ENCODE measurements at regions not wholly inside any gene's neighbourhood (a gene's known extent, or its start where the extent isn't known, plus 50 kb on each side); places are given as distances from the start of the nearest gene placed in this dataset.
"Not testable (repeated sequence)": the region's sequence is repeated elsewhere in the genome, so short reads cannot be mapped to it uniquely, and the experiment has no call there.

DNA sequence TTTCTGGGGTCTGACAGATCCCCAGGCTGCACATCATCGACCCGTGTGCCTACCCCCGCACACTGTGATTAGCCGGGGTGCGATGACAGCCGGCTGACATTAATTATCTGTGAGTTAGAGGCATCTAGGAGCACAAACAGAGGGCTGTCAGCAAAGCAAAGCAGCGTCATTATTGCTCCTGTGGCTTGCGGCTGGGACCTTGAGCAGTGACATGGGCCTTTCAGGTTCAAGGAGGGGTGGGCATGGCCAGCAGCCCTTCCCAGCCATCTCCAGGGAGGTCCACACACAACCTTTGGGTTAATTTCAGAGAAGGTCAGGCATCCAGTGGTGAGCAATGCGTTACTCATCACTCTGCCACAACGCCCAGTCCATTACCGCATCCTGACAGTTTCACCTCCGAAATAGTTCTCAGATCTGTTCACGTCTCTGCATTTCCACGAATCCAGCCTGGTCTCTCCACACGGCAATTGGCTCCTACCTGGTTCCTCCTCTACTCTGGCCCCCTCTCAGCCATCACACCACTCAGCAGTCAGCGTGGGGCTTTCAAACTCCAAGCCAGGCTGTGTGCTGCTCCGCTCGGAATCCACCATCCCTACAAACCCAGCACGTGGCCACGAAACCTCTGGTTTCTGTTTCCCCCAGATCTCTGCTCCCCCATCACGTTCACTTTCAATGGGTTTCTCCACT lies 249.7 kb upstream of the C16orf82 start:
- no peak overlapping the region for H3K27ac ChIP-seq (ENCODE audit: low read depth in 1 of 2, low read length in 2 of 2)
- no peak overlapping the region for H3K4me3 ChIP-seq (ENCODE audit: low read length in 2 of 2)
- no peaks in the 10 kb centered on the region for H3K9me3 ChIP-seq (ENCODE audit: control insufficient read depth, low read length)
- H3K4me1 ChIP-seq (ENCODE audit: control insufficient read depth in 1 of 2, insufficient read depth in 2 of 2, low read length in 2 of 2) = no peaks in the 10 kb centered on the region
- WGBS, 2 donors = 55 to 62% methylated on average over 21 of the region's 21 CpGs
- H3K27me3 ChIP-seq (ENCODE audit: control insufficient read depth in 1 of 2, insufficient read depth in 2 of 2, low read length in 1 of 2) = no peaks in the 10 kb centered on the region
- no peak for ATAC-seq (ENCODE audit: low FRiP score)
- no peaks in the 10 kb centered on the region for H3K36me3 ChIP-seq (ENCODE audit: control insufficient read depth in 1 of 2, insufficient read depth in 2 of 2, low read length in 1 of 2)
- DNase-seq = no peak
- intact Hi-C loops (cut with DNase I) = no loop called here

DNA sequence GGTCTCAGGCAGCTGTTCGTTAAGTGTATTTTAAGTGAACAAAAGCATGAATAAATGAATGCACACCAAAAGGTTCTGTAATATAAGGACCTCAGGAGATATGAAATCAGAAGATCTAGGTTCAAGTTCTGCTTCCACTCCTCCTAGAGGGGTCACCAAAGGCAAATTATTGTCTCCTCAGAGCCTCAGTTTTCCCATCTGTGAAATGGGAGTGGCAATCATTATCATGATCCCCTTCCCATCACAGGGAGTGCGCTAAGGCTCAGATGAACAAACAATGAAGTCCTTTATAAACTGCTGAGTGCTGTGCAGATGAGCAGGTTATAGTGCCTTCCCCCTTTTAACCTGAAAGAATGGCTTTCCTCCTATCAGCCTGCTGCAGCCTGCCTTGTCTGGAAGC lies 248.3 kb upstream of the C16orf82 start:
- Histone ChIP-seq H3K27ac (ENCODE audit: low read depth in 1 of 2, low read length in 2 of 2) (no peak overlapping the region), H3K4me1 (ENCODE audit: control insufficient read depth in 1 of 2, insufficient read depth in 2 of 2, low read length in 2 of 2) (no peaks in the 10 kb centered on the region), H3K9me3 (ENCODE audit: control insufficient read depth, low read length) (no peaks in the 10 kb centered on the region), H3K4me3 (ENCODE audit: low read length in 2 of 2) (no peak overlapping the region), H3K36me3 (ENCODE audit: control insufficient read depth in 1 of 2, insufficient read depth in 2 of 2, low read length in 1 of 2) (no peaks in the 10 kb centered on the region), H3K27me3 (ENCODE audit: control insufficient read depth in 1 of 2, insufficient read depth in 2 of 2, low read length in 1 of 2) (no peaks in the 10 kb centered on the region)
- DNase-seq (no peak), ATAC-seq (ENCODE audit: low FRiP score) (no peak)
- intact Hi-C loops (cut with DNase I) = no loop called here
- WGBS, 2 donors = 78 to 90% methylated on average over 2 of the region's 2 CpGs

DNA sequence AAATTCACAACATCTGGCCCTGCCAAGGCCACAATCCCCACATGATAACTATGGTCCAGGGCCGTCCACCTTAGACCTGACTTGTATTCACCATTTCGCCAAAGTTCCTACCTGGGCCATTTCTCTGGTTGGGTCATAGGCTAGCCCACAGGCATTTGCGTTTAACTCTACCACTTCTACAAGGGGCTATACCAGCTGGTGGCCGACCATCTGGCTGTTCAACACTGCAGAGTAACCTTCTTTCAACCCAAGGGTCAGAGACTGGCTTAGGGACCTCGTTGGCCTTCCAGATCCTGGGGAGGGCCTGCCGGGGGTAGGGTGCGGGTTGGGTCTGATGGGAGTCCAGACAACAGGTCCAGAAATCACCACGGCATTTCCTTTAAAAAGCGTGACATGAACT lies 242.3 kb upstream of the C16orf82 start:
- no peaks in the 10 kb centered on the region for H3K9me3 ChIP-seq (ENCODE audit: control insufficient read depth, low read length)
- intact Hi-C loops (cut with DNase I) = no loop called here
- no peak for DNase-seq
- WGBS, 2 donors = 77 to 80% methylated on average over 9 of the region's 9 CpGs
- ATAC-seq (ENCODE audit: low FRiP score) = no peak
- H3K27ac ChIP-seq (ENCODE audit: low read depth in 1 of 2, low read length in 2 of 2) = no peak overlapping the region
- H3K27me3 ChIP-seq (ENCODE audit: control insufficient read depth in 1 of 2, insufficient read depth in 2 of 2, low read length in 1 of 2) = no peaks in the 10 kb centered on the region
- H3K4me3 ChIP-seq (ENCODE audit: low read length in 2 of 2) = no peak overlapping the region
- no peaks in the 10 kb centered on the region for H3K4me1 ChIP-seq (ENCODE audit: control insufficient read depth in 1 of 2, insufficient read depth in 2 of 2, low read length in 2 of 2)
- H3K36me3 ChIP-seq (ENCODE audit: control insufficient read depth in 1 of 2, insufficient read depth in 2 of 2, low read length in 1 of 2) = no peaks in the 10 kb centered on the region

DNA sequence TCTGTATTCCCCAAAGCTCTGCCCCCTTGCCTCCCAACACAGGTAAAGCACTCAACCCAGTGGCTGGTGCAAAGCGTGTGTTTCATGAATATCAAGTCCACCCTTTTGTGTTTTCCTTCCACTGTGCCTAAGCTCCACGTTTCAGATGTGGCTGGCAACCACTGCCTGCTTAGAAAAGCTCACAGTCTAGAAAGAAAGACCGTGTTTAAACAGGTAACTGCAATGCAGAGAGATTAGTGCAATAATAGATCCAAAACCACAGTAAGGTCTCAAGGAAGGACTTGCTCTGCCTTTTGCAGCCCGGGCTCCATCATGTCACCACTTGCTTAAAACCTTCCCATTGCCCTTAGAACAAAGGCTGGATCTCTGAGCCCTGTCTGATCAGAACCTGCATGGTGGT lies 240.2 kb upstream of the C16orf82 start:
- H3K36me3 ChIP-seq (ENCODE audit: control insufficient read depth in 1 of 2, insufficient read depth in 2 of 2, low read length in 1 of 2) = no peaks in the 10 kb centered on the region
- H3K27ac ChIP-seq (ENCODE audit: low read depth in 1 of 2, low read length in 2 of 2) = no peak overlapping the region
- H3K4me3 ChIP-seq (ENCODE audit: low read length in 2 of 2) = no peak overlapping the region
- DNase-seq (no peak), ATAC-seq (ENCODE audit: low FRiP score) (no peak)
- H3K4me1 ChIP-seq (ENCODE audit: control insufficient read depth in 1 of 2, insufficient read depth in 2 of 2, low read length in 2 of 2) = no peaks in the 10 kb centered on the region
- H3K27me3 ChIP-seq (ENCODE audit: control insufficient read depth in 1 of 2, insufficient read depth in 2 of 2, low read length in 1 of 2) = no peaks in the 10 kb centered on the region
- peaks cover 3% of the 10 kb centered on the region for H3K9me3 ChIP-seq (ENCODE audit: control insufficient read depth, low read length)
- intact Hi-C loops (cut with DNase I) = no loop called here
- WGBS, 2 donors = 61 to 63% methylated on average over 4 of the region's 4 CpGs

DNA sequence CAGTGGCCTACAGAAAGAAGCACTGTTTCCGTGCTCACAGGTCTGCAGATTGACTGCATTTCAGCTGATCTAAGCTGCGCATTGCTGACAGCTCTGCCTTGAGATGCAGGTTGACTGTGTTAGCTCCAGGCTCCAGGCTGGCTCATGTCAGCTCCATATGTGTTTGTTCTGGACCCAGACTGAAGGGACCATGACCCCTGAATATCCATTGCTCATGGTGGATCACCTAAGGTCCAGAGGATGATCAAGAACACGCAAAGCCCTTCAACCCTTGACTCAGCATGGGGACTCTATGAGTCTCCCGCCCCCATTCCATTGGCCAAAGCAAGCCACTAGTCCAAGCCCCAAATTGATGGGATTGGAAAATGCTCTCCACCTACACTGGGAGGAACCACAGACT lies 239.3 kb upstream of the C16orf82 start:
- intact Hi-C loops (cut with DNase I) = no loop called here
- Histone ChIP-seq H3K27me3 (ENCODE audit: control insufficient read depth in 1 of 2, insufficient read depth in 2 of 2, low read length in 1 of 2) (no peaks in the 10 kb centered on the region), H3K27ac (ENCODE audit: low read depth in 1 of 2, low read length in 2 of 2) (no peak overlapping the region), H3K4me3 (ENCODE audit: low read length in 2 of 2) (no peak overlapping the region), H3K4me1 (ENCODE audit: control insufficient read depth in 1 of 2, insufficient read depth in 2 of 2, low read length in 2 of 2) (no peaks in the 10 kb centered on the region), H3K9me3 (ENCODE audit: control insufficient read depth, low read length) (peaks cover 3% of the 10 kb centered on the region), H3K36me3 (ENCODE audit: control insufficient read depth in 1 of 2, insufficient read depth in 2 of 2, low read length in 1 of 2) (no peaks in the 10 kb centered on the region)
- 82 to 84% methylated on average over 4 of the region's 4 CpGs for WGBS, 2 donors
- no peak for ATAC-seq (ENCODE audit: low FRiP score)
- DNase-seq = no peak

DNA sequence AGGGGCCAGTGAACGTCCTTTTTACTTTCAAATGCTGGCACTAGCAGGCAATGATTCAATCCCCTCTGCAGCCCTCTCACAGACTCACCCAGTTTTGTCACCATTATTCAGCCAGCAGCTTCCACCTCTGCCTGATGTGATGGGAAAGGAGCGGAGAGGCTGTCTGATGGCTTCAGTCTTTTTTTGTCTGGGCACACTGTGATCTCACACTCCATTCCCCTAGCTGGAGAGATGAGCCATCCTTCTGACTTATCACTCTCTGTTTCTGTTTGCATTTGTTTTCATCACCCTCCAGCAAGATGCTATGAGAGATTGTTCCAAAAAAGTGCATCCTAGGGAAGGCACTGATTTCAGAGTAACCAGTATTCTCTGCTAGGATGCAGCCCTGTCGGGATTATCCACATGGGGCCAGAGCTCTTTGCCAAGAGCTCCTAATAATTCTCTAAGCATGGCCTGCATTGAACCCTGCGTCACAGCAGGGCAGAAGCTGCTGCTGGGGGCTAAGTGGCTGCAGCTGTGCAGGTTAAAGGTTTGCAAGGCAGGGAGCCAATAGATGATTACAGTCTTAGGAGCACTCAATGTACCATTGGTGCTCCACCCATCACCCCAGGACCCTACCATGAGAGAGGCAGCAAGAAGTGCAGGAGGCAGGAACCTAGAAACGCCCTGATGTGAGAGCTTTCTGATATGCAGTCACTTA lies 236.1 kb upstream of the C16orf82 start:
- H3K36me3 ChIP-seq (ENCODE audit: control insufficient read depth in 1 of 2, insufficient read depth in 2 of 2, low read length in 1 of 2) = no peaks in the 10 kb centered on the region

DNA sequence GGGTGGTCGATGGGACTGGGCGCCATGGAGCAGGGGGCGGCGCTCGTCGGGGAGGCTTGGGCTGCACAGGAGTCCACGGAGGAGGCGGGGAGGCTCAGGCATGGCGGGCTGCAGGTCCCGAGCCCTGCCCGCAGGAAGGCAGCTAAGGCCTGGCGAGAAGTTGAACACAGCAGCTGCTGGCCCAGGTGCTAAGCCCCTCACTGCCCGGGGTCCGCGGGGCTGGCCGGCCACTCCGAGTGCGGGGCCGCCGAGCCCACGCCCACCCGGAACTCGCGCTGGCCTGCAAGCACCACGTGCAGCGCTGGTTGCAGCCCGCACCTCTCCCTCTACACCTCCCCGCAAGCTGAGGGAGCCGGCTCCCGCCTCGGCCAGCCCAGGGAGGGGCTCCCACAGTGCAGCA lies 230.6 kb upstream of the C16orf82 start:
- 96 to 98% methylated on average over 21 to 31 of the region's 31 CpGs for WGBS, 2 donors
- H3K9me3 ChIP-seq (ENCODE audit: control insufficient read depth, low read length); H3K4me3 ChIP-seq (ENCODE audit: low read length in 2 of 2); H3K27ac ChIP-seq (ENCODE audit: low read depth in 1 of 2, low read length in 2 of 2); H3K4me1 ChIP-seq (ENCODE audit: control insufficient read depth in 1 of 2, insufficient read depth in 2 of 2, low read length in 2 of 2); intact Hi-C loops (cut with DNase I); ATAC-seq (ENCODE audit: low FRiP score); DNase-seq; H3K36me3 ChIP-seq (ENCODE audit: control insufficient read depth in 1 of 2, insufficient read depth in 2 of 2, low read length in 1 of 2); H3K27me3 ChIP-seq (ENCODE audit: control insufficient read depth in 1 of 2, insufficient read depth in 2 of 2, low read length in 1 of 2): not testable (repeated sequence)

More for the DNA sequence above, 236.1 kb upstream of the C16orf82 start:
- DNase-seq (no peak), ATAC-seq (ENCODE audit: low FRiP score) (no peak)
- intact Hi-C loops (cut with DNase I) = no loop called here
- no peaks in the 10 kb centered on the region for H3K4me1 ChIP-seq (ENCODE audit: control insufficient read depth in 1 of 2, insufficient read depth in 2 of 2, low read length in 2 of 2)
- peaks cover 3% of the 10 kb centered on the region for H3K9me3 ChIP-seq (ENCODE audit: control insufficient read depth, low read length)
- 52 to 57% methylated on average over 5 of the region's 5 CpGs for WGBS, 2 donors
- no peak overlapping the region for H3K27ac ChIP-seq (ENCODE audit: low read depth in 1 of 2, low read length in 2 of 2)
- H3K4me3 ChIP-seq (ENCODE audit: low read length in 2 of 2) = no peak overlapping the region
- H3K27me3 ChIP-seq (ENCODE audit: control insufficient read depth in 1 of 2, insufficient read depth in 2 of 2, low read length in 1 of 2) = no peaks in the 10 kb centered on the region

DNA sequence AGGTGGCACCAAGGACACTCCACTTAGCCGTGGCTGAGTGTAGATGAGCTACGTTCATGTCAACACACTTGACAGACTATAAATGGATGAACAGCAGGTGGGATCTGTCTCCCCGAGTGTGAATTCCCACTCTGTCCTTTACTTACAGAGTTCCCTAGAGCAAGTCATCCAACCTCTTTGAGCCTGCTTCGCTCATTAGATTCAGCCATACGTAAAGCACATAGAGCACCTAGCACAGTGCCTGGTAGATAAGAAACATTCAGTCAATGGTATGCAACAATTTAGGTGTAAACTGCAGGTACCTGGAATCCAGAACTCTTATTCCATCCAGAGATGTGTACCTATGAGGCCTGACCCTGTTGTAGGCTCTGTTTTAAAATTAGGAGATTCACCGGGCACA lies 227.8 kb upstream of the C16orf82 start:
- peaks cover 0 to 1% of the 10 kb centered on the region in 2 donors for H3K27me3 ChIP-seq (ENCODE audit: control insufficient read depth in 1 of 2, insufficient read depth in 2 of 2, low read length in 1 of 2)
- intact Hi-C loops (cut with DNase I) = no loop called here
- no peaks in the 10 kb centered on the region for H3K4me1 ChIP-seq (ENCODE audit: control insufficient read depth in 1 of 2, insufficient read depth in 2 of 2, low read length in 2 of 2)
- no peaks in the 10 kb centered on the region for H3K36me3 ChIP-seq (ENCODE audit: control insufficient read depth in 1 of 2, insufficient read depth in 2 of 2, low read length in 1 of 2)
- ATAC-seq (ENCODE audit: low FRiP score) (no peak), DNase-seq (no peak)
- H3K9me3 ChIP-seq (ENCODE audit: control insufficient read depth, low read length) = no peaks in the 10 kb centered on the region
- 85 to 87% methylated on average over 6 of the region's 6 CpGs for WGBS, 2 donors
- no peak overlapping the region for H3K27ac ChIP-seq (ENCODE audit: low read depth in 1 of 2, low read length in 2 of 2)
- no peak overlapping the region for H3K4me3 ChIP-seq (ENCODE audit: low read length in 2 of 2)

DNA sequence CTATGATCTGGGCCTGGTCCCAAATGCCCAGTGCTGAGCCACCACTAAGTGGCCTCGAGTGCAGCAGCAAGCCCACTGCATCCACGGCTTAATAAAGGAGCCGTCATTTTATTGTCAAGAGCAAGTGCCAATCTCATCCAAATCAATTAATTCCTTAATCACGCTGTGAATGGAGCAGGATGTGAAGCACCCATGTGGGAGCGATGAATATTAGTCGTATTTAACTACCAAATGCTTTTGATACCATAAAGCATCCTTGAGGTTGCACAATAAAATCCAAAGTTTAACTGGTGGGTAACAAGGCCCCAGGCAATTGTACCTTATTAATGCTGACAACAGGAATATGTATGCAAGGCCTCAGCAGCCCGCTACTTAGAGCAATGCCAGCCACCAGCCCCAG lies 226.0 kb upstream of the C16orf82 start:
- 84 to 85% methylated on average over 7 of the region's 7 CpGs for WGBS, 2 donors
- no peaks in the 10 kb centered on the region for H3K36me3 ChIP-seq (ENCODE audit: control insufficient read depth in 1 of 2, insufficient read depth in 2 of 2, low read length in 1 of 2)
- H3K4me3 ChIP-seq (ENCODE audit: low read length in 2 of 2) = no peak overlapping the region
- ATAC-seq (ENCODE audit: low FRiP score) (no peak), DNase-seq (no peak)
- H3K9me3 ChIP-seq (ENCODE audit: control insufficient read depth, low read length) = no peaks in the 10 kb centered on the region
- no peaks in the 10 kb centered on the region for H3K4me1 ChIP-seq (ENCODE audit: control insufficient read depth in 1 of 2, insufficient read depth in 2 of 2, low read length in 2 of 2)
- peaks cover 0 to 1% of the 10 kb centered on the region in 2 donors for H3K27me3 ChIP-seq (ENCODE audit: control insufficient read depth in 1 of 2, insufficient read depth in 2 of 2, low read length in 1 of 2)
- H3K27ac ChIP-seq (ENCODE audit: low read depth in 1 of 2, low read length in 2 of 2) = no peak overlapping the region
- intact Hi-C loops (cut with DNase I) = no loop called here
